ENCODE measurements at regions not wholly inside any gene's neighbourhood (a gene's known extent, or its start where the extent isn't known, plus 50 kb on each side); places are given as distances from the start of the nearest gene placed in this dataset.
"Not testable (repeated sequence)": the region's sequence is repeated elsewhere in the genome, so short reads cannot be mapped to it uniquely, and the experiment has no call there.

GRCh38 chr5:9820691-9821449 is 190.7 kb upstream of the TAS2R1 start:
- DNase-seq: no peak
- Mint-ChIP-seq H3K9me3 (peaks cover 0 to 8% (median 3%) of the 10 kb centered on the region in 6 donors), H3K4me1 (no peaks in the 10 kb centered on the region), H3K4me3 (no peak overlapping the region), H3K27ac (no peak overlapping the region), H3K27me3 (ENCODE audit: low read depth in 3 of 3) (peaks cover 0 to 4% (median 0%) of the 10 kb centered on the region in 3 donors), H3K36me3 (no peaks in the 10 kb centered on the region)

DNA sequence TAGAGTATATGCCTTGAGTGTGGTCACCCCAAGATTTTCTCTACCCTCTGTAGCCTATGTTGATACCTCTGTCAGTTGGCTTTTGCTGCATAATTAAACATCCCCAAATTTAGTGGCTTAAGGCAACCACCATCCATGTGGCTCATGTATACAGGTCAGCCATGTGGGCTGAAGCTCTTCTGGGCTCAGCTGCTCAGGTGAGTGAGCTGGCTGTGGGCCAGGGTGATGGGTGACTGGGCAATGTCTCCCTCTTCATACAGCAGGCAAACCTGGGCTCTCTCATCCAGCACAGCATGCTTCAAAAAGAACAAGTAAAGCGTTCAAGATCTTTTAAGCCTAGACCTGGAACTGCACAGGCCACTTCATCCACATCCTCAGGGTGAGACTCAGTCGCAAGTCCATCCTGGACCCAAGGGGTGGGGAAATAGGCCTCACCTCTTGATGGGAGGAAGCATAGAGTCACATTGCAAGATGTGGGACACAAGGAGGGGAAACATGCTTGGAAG is 188.2 kb upstream of the TAS2R1 start:
- Mint-ChIP-seq H3K9me3 (peaks cover 0 to 8% (median 3%) of the 10 kb centered on the region in 6 donors), H3K27me3 (ENCODE audit: low read depth in 3 of 3) (peaks cover 0 to 4% (median 0%) of the 10 kb centered on the region in 3 donors), H3K27ac (no peak overlapping the region), H3K36me3 (no peaks in the 10 kb centered on the region), H3K4me3 (no peak overlapping the region), H3K4me1 (no peaks in the 10 kb centered on the region)
- no peak for DNase-seq

GRCh38 chr5:9817819-9818218 is 187.7 kb upstream of the TAS2R1 start:
- Mint-ChIP-seq H3K27ac (no peak overlapping the region), H3K4me3 (no peak overlapping the region), H3K27me3 (ENCODE audit: low read depth in 3 of 3) (peaks cover 0 to 4% (median 0%) of the 10 kb centered on the region in 3 donors), H3K4me1 (no peaks in the 10 kb centered on the region), H3K36me3 (no peaks in the 10 kb centered on the region), H3K9me3 (peaks cover 0 to 8% (median 3%) of the 10 kb centered on the region in 6 donors)
- DNase-seq: no peak

DNA sequence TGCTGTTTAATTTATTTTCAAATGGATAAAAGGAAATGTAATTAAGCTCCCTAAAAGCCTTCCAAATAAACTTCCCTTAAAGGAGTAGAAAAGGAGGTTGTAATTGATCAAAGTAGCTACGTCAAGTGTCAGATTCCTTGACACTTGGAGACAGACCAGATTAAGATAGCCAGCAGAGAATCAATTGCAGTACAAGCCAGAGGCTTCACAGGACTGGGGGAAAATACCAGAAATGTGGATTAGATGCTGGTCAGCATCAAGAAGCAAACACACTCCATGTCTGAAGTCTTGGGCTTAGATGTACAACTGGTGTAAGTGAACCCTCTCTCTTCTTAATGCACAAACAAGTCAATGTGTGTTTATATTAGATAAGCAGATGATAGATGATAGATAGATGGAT is 184.9 kb upstream of the TAS2R1 start:
- Mint-ChIP-seq H3K4me3 (no peak overlapping the region), H3K9me3 (peaks cover 5 to 19% (median 9%) of the 10 kb centered on the region in 6 donors), H3K36me3 (no peaks in the 10 kb centered on the region), H3K27me3 (ENCODE audit: low read depth in 3 of 3) (no peaks in the 10 kb centered on the region), H3K4me1 (no peaks in the 10 kb centered on the region), H3K27ac (no peak overlapping the region)
- no peak for DNase-seq

- Mint-ChIP-seq H3K36me3 (no peaks in the 10 kb centered on the region), H3K27me3 (ENCODE audit: low read depth in 3 of 3) (peaks cover 0 to 2% (median 0%) of the 10 kb centered on the region in 3 donors), H3K4me3 (no peak overlapping the region), H3K4me1 (no peaks in the 10 kb centered on the region), H3K27ac (no peak overlapping the region), H3K9me3 (peaks cover 5 to 28% (median 12%) of the 10 kb centered on the region in 6 donors)
- DNase-seq: no peak
Measured at GRCh38 chr5:9813305-9813704, 183.2 kb upstream of the TAS2R1 start.

GRCh38 chr5:9807366-9807765 is 177.2 kb upstream of the TAS2R1 start:
- not testable (repeated sequence) for H3K27me3 Mint-ChIP-seq (ENCODE audit: low read depth in 3 of 3); H3K4me1 Mint-ChIP-seq; H3K36me3 Mint-ChIP-seq; DNase-seq; H3K4me3 Mint-ChIP-seq; H3K27ac Mint-ChIP-seq
- H3K9me3 Mint-ChIP-seq: peaks cover 11 to 45% (median 17%) of the 10 kb centered on the region in 6 donors

DNA sequence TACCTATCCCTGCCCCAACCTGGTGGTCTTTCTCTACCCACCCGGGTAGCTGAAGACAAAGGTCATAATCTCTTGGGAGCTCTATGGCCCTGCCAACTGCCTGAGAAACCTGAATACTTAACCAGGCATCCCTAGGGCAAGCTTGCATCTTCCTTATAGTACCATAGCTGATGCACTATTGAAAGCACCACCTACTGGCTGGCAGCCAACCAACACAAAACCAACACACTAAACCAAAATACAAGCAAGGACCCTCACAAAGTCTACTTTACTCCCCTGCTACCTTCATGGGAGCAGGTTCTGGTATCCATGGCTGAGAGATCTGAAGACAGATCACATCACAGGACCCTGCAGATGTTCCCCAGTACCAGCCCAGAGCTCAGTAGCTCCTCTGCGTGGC is 171.8 kb upstream of the TAS2R1 start:
- Mint-ChIP-seq H3K27me3 (ENCODE audit: low read depth in 3 of 3) (no peaks in the 10 kb centered on the region), H3K36me3 (no peaks in the 10 kb centered on the region), H3K4me1 (no peaks in the 10 kb centered on the region), H3K9me3 (peaks cover 2 to 19% (median 10%) of the 10 kb centered on the region in 6 donors), H3K4me3 (no peak overlapping the region), H3K27ac (no peak overlapping the region)
- DNase-seq: no peak

DNA sequence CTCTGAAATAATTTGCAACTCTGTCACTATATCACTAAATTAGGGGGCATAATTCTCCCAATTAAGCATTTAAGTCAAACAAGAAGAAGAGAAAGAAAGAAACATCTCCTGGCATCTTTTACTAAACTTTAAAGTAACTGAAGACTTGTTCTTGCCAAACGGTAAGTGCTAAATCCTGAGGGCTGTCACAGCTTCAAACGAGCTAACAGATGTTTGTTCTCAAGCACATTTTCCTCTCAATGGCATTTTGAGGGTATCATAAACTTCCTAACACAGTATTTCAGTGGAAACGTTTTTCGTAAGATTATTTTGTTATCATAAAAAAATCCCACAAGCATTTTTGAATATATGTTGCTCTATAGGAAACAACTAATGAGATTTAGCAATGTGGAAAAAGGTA is 169.5 kb upstream of the TAS2R1 start:
- Mint-ChIP-seq H3K4me3 (no peak overlapping the region), H3K4me1 (no peaks in the 10 kb centered on the region), H3K9me3 (peaks cover 0 to 15% (median 7%) of the 10 kb centered on the region in 6 donors), H3K27ac (no peak overlapping the region), H3K27me3 (ENCODE audit: low read depth in 3 of 3) (no peaks in the 10 kb centered on the region), H3K36me3 (no peaks in the 10 kb centered on the region)
- no peak for DNase-seq

DNA sequence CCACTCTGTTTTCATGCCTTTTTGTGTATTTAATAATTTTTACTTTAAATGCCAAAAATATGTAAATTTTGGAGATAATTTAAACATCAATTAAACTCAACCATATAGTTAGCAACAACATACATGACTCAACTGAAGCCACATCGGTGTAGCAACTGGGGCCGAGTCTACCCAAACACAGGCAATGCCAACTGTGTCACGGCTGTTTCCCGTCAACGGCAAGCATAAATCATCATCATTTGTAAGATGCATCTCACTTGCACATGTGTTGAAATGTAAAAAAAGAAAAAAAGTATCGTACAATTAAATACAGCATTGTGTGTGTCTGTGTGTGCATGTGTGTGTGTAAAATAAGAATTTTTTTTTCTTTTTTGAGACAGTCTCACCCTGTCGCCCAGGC is 160.1 kb upstream of the TAS2R1 start:
- no peak for DNase-seq
- Mint-ChIP-seq H3K36me3 (no peaks in the 10 kb centered on the region), H3K27ac (no peak overlapping the region), H3K4me3 (no peak overlapping the region), H3K27me3 (ENCODE audit: low read depth in 3 of 3) (peaks cover 0 to 3% (median 0%) of the 10 kb centered on the region in 3 donors), H3K9me3 (peaks cover 0 to 10% (median 5%) of the 10 kb centered on the region in 6 donors), H3K4me1 (no peaks in the 10 kb centered on the region)

GRCh38 chr5:9789777-9790176 is 159.6 kb upstream of the TAS2R1 start:
- H3K27me3 Mint-ChIP-seq (ENCODE audit: low read depth in 3 of 3): peaks cover 0 to 3% (median 0%) of the 10 kb centered on the region in 3 donors
- H3K4me1 Mint-ChIP-seq: no peaks in the 10 kb centered on the region
- DNase-seq: no peak
- no peaks in the 10 kb centered on the region for H3K36me3 Mint-ChIP-seq
- H3K4me3 Mint-ChIP-seq: no peak overlapping the region
- H3K27ac Mint-ChIP-seq: no peak overlapping the region
- H3K9me3 Mint-ChIP-seq: peaks cover 0 to 10% (median 6%) of the 10 kb centered on the region in 6 donors

DNA sequence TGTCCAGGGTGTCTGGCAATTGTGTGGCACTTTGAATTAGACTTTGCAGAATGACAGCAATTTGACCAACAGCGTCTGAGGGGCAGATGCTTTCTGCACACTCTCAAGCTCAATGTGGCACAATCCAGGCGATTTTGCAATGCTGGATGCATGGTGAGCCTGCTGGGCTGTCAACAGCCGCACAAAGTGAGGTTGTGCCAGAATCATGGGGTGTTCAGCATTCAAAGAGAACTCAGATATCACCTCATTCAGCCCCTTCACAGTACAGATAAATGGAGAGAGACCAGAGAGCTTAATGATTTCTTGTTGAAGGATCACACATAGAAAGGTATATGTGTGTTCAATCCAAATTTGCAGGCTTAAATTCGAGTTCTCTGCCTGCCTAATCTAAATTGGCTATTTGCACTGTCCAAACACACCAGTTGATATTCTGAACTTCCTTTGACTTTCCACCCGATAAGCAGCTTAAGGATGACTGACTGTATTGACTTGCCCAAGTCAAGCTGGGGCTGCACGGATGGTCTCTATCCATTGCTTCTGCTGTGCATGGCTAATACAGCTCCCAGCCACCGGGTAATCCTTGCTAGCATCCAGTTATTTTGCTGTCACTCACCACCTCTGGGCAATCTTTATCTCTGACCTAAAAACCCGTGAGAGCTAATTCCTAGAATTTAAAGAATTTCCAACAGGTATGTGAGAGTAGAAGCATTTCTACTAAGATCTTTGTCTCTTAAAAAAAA is 157.9 kb upstream of the TAS2R1 start:
- Mint-ChIP-seq H3K4me3 (no peak overlapping the region), H3K4me1 (no peaks in the 10 kb centered on the region), H3K9me3 (peaks cover under 1 to 10% (median 4%) of the 10 kb centered on the region in 6 donors), H3K27ac (no peak overlapping the region), H3K36me3 (no peaks in the 10 kb centered on the region), H3K27me3 (ENCODE audit: low read depth in 3 of 3) (peaks cover 0 to 3% (median 0%) of the 10 kb centered on the region in 3 donors)
- DNase-seq: no peak

DNA sequence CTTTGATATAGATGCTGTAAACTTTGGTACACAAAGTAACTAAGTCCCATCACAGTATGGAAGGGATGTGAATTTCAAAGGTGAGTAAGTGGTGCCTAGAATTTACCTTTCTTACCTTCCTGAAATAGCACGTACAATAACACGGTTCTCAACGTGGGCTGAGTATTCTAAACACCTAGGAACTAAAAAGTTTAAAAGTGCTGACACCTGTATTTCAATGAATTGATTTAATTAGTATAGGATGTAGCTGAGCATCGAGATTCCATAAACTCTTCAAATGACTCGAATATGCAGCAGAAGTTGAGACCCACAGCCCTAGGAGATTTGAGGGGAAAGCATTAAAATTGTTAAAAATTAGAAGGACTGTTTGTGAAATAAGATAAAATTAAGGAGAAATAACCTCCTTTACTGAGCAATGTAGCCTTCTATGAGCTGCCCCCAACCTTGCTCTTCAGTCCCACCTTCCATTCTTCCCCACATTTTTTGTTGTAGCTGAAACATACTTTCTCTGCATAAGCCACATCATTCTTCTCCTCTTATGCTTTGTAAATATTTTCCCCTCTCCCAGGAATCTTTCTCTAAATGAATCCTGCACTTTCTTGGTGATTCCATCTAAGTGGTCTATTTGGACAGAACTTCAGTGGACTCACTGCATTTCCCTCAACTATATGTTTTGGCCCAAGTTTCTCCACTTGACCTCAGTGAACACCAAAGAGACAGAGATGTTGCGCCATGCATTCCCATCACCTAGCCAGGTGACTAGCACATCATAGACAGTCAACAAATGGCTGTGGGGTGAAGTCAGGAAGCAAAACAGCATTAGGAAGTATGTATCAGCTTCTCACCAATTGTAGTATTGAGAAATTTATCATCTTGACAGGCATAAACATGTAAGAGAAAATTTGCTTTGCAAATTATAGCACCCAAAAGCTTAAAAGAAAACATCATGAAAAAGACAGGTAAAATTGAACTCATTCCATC is 156.5 kb upstream of the TAS2R1 start:
- no peak for DNase-seq
- Mint-ChIP-seq H3K4me1 (no peaks in the 10 kb centered on the region), H3K27me3 (ENCODE audit: low read depth in 3 of 3) (peaks cover 0 to 3% (median 0%) of the 10 kb centered on the region in 3 donors), H3K4me3 (no peak overlapping the region), H3K9me3 (peaks cover 2 to 15% (median 5%) of the 10 kb centered on the region in 6 donors), H3K36me3 (peaks cover 0 to 3% (median 2%) of the 10 kb centered on the region in 3 donors), H3K27ac (no peak overlapping the region)

DNA sequence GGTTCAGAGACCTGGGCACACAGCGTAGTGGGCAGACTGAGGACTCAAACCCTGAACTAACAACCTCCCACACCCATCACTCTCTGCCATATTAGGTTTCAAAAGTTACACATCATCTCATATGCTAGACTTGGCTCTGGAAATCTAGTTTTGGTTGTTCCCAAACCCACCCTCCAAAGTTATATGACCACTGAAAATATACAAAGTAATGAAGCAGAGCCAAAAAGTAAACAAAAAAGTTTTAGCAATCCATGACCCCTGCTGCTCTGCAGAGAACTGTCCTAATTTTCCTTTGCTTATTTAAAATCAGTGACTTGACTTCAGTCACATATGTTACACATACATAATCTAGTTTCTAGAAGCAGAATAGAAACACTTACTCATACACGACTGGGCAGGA is 155.6 kb upstream of the TAS2R1 start:
- peaks cover 0 to 3% (median 0%) of the 10 kb centered on the region in 3 donors for H3K27me3 Mint-ChIP-seq (ENCODE audit: low read depth in 3 of 3)
- H3K4me1 Mint-ChIP-seq: no peaks in the 10 kb centered on the region
- peaks cover 0 to 4% (median 4%) of the 10 kb centered on the region in 3 donors for H3K36me3 Mint-ChIP-seq
- peaks cover 2 to 16% (median 10%) of the 10 kb centered on the region in 6 donors for H3K9me3 Mint-ChIP-seq
- no peak for DNase-seq
- no peak overlapping the region for H3K27ac Mint-ChIP-seq
- H3K4me3 Mint-ChIP-seq: no peak overlapping the region
